ENCODE measurements at regions not wholly inside any gene's neighbourhood (a gene's known extent, or its start where the extent isn't known, plus 50 kb on each side); places are given as distances from the start of the nearest gene placed in this dataset.

GRCh38 chr2:16508490-16508851 is 157.2 kb downstream of the CYRIA start:
- DNase-seq (ENCODE audit: insufficient read length, low spot score) = no peak
- no peak for FAIRE-seq

DNA sequence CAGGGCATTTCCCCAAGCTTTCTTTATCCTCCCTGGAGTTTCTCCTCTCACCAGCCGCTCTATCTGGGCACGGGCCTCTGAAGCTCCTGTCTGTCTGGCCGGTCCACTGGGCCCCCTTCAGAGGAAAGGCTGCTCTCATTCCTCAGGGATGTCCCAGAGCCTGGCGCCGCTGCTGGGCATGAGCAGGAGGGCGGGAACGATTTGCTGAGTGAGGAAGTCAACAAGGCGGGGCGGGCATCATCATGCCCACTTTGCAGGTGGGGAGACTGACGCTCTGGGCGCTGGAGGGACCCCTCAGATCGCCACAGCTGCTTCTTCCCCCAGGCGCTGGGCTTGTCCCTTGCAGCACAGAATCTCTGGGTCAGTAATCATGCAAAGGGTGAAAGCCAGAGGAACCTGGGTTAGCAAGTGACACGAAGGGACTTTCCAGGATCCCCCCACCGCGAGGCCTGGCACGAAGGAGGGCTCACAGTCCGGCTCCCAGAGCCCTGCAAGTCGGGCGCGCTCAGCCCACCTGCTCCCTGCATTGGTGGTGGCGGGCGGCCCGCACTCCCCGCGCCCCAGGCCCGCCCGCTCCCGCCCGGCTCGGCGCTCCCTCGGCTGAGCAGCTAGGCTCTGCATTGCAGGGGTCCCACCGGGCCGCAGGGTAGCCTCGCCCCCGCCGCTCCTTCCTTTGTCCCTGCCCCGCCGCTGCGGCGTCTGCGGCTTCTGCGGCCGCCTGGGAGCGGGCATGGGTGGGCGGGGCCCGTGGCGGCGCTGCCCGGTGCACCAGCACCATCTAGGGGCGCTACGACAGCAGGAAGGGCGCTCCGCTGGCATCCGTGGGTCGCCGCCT is 157.8 kb downstream of the CYRIA start:
- FAIRE-seq (no peak), DNase-seq (ENCODE audit: insufficient read length, low spot score) (no peak)

DNA sequence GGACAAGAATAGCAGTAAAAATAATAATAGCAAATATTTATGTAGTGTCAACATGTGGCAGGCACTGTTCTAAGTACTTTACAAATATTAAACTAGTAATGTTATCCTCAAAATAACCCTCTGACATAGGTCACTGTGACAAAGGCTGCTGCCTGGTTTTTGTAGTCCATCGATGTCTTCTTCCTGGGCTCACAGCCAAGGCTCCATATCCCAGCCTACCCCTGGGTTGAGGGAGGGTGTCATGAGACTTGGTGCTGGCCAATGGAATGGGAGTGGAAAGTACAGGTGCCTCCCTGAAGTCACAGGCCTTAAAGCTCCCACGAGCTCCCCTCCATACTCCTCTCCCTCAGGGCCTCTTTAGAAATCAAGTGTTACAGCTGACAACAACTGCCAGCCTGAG is 159.3 kb downstream of the CYRIA start:
- FAIRE-seq (no peak), DNase-seq (ENCODE audit: insufficient read length, low spot score) (no peak)

GRCh38 chr2:16496426-16497388 is 168.9 kb downstream of the CYRIA start:
- DNase-seq (ENCODE audit: insufficient read length, low spot score) (no peak), FAIRE-seq (no peak)

DNA sequence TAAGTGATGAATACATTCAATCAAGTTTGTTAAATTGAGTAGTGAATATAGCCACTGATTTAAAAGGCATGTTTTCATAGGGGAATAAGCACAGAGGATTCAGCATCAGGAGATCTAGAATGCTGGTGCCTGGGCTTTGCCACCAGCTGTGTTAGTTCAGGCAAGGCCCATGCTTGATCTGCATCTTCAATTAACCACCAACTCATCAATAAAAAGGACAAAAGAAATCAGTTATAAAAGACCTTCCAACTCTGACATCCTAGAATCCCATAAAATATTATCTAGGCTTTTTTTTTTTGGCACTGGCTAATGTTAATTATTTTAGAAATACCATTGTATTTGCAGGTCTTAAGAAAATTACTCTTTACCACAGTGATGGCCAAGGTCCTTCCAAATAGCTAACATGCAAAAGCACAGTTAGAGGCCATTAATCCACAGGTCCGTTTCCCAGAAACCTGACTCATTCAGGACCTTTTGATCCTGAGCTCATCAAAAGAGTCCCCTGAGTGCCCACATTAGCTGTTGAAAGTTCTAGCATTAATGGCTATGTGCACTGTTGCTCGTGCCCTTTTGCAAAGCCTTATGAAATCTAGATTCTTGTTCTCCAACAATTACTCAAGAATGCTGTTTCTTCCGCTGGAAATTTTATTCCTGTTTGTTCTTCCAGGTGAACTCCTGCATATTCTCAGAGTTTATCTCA is 170.0 kb downstream of the CYRIA start:
- FAIRE-seq = no peak

DNA sequence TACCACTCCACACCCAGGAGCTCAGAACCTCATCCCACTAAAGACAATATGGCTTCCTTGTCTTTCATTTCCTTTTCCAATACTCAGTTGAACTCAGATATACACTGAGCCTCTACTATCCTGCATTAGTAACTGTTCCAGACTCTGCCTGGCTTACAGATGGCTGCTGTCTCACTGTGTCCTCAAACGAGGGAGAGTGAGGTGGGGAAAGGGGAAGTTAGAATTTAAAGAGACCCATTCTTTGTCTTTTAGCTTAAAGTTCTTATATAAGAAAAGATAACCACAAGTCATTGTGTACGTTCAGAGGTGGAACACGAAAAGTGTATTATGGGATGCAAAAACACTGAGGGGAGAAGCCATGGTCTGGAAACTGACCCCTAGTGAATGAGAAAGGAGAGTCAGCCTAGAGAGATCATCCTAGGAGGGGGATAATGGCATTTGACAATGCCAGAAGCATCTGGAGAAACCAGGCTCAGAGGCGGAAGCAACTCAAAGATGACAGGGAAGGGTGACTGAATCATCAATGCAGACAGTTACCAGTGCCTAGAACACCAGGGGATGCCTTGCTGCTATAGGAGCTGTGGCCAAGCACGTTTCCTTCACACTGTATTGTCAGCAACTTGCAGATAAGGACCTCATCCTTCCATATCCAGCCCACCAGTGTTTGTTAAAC is 170.7 kb downstream of the CYRIA start:
- DNase-seq (ENCODE audit: insufficient read length, low spot score) (no peak), FAIRE-seq (no peak)

More for the DNA sequence above, 170.0 kb downstream of the CYRIA start:
- DNase-seq (ENCODE audit: insufficient read length, low spot score) = no peak

- DNase-seq (ENCODE audit: insufficient read length, low spot score) (no peak), FAIRE-seq (no peak)
Measured at GRCh38 chr2:16493788-16494187, 171.8 kb downstream of the CYRIA start.

GRCh38 chr2:16487686-16488085 is 177.9 kb downstream of the CYRIA start:
- FAIRE-seq (no peak), DNase-seq (ENCODE audit: insufficient read length, low spot score) (no peak)

- no peak for DNase-seq (ENCODE audit: insufficient read length, low spot score)
- no peak for FAIRE-seq
Measured at GRCh38 chr2:16485251-16485650, 180.4 kb downstream of the CYRIA start.

GRCh38 chr2:16482460-16482859 is 183.2 kb downstream of the CYRIA start:
- no peak for FAIRE-seq

DNA sequence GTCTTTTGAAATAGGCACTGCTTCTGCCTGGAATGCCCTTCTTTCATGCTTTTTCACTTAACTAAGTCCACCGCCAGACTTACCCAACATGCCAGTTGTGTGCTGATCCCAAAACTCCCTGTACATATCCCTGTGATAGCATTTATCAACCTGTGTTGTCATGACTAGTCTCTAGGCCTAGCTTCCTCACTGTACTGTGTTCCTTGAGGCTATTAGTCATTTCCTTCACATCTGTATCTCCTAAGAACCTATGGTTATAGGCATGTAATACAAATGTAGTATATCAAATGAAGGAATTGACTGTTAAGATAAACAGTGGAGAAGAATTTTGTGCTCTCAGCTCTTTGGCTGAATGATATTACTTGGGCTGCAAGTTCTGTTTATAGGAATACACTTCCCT is 184.3 kb downstream of the CYRIA start:
- FAIRE-seq = no peak
- DNase-seq (ENCODE audit: insufficient read length, low spot score) = no peak

More at GRCh38 chr2:16482460-16482859, 183.2 kb downstream of the CYRIA start:
- no peak for DNase-seq (ENCODE audit: insufficient read length, low spot score)

- no peak for DNase-seq (ENCODE audit: insufficient read length, low spot score)
- FAIRE-seq = no peak
Measured at GRCh38 chr2:16479721-16480120, 185.9 kb downstream of the CYRIA start.

GRCh38 chr2:16478434-16479210 is 187.0 kb downstream of the CYRIA start:
- no peak for FAIRE-seq
- DNase-seq (ENCODE audit: insufficient read length, low spot score) = no peak

GRCh38 chr2:16477648-16478047 is 188.0 kb downstream of the CYRIA start:
- FAIRE-seq (no peak), DNase-seq (ENCODE audit: insufficient read length, low spot score) (no peak)

- DNase-seq (ENCODE audit: insufficient read length, low spot score) (no peak), FAIRE-seq (no peak)
Measured at GRCh38 chr2:16476866-16477265, 188.8 kb downstream of the CYRIA start.

- FAIRE-seq (no peak), DNase-seq (ENCODE audit: insufficient read length, low spot score) (no peak)
Measured at GRCh38 chr2:16475986-16476567, 189.6 kb downstream of the CYRIA start.

GRCh38 chr2:16475586-16475985 is 190.0 kb downstream of the CYRIA start:
- FAIRE-seq = no peak
- DNase-seq (ENCODE audit: insufficient read length, low spot score) = no peak

DNA sequence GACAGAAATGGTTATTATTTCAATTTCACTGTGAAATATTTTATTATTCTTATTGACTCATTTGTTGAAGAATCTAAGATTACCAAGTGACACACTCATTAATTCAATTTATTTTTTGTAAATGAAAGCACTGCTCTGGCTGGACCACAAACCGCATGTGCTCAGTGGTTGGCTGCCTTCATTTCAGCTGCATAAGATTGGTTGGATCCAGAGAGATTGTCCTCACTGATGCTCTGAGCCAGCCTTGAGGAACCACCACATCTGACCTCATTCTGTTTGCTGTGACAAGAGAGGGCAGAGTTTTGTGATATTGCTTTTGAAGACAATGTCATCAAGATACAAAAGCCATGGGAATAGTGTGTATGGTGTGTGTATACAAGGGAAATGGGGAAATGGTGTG is 192.1 kb downstream of the CYRIA start:
- DNase-seq (ENCODE audit: insufficient read length, low spot score) = no peak
- FAIRE-seq = no peak

DNA sequence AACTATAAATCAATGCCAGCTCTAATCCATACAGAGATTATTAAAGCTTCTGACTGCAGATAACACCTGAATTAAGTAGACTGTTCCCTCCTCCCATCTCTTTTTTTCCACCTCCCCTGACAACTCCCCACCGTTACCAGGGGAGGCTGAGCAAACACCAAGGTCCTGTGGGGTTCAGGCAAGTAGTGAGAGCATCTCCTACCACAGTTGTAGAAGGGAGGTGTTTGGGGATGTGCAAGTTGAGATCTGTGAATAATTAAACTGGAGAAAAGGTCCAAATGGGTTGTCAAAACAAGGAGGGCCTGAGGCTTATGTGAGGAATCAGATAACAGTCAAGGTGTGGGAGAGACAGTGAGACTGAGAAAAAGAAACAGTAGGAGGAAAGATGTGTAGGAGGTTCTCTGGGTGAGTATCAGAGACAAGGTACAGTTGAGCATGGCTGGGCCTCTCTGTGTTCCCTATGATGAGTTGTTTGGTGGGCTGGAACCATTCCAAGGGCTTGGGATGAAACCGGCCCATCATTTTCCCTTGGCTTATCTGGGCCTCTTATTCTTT is 194.6 kb downstream of the CYRIA start:
- FAIRE-seq (no peak), DNase-seq (ENCODE audit: insufficient read length, low spot score) (no peak)

All from HTR-8/SVneo (cell line).